Ovary (tissue), 3 donors: ENCODE measurements at regions not wholly inside any gene's neighbourhood (a gene's known extent, or its start where the extent isn't known, plus 50 kb on each side); places are given as distances from the start of the nearest gene placed in this dataset.

Experiments used
- POLR2A ChIP-seq: fragments of 450-650 bp; IDR thresholded peaks from one replicate; pipeline ENCODE4 v1.6.1; 2017; ENCODE audit warnings: antibody characterized with exemption, mild to moderate bottlenecking, moderate library complexity
- TF ChIP-seq, protein P1 (sequence below), 3 donors: fragments of 450-650 bp in 2 of 3; fragments of 200-600 bp in 1 of 3; IDR thresholded peaks; one replicate each; pipeline versions ENCODE4 v1.5.1 to v1.8.0; 2016 to 2022; ENCODE audit warnings: antibody characterized with exemption in 3 of 3, mild to moderate bottlenecking in 1 of 3
- donor health status: DM: no; HTN: no; CAD: no.

DNA sequence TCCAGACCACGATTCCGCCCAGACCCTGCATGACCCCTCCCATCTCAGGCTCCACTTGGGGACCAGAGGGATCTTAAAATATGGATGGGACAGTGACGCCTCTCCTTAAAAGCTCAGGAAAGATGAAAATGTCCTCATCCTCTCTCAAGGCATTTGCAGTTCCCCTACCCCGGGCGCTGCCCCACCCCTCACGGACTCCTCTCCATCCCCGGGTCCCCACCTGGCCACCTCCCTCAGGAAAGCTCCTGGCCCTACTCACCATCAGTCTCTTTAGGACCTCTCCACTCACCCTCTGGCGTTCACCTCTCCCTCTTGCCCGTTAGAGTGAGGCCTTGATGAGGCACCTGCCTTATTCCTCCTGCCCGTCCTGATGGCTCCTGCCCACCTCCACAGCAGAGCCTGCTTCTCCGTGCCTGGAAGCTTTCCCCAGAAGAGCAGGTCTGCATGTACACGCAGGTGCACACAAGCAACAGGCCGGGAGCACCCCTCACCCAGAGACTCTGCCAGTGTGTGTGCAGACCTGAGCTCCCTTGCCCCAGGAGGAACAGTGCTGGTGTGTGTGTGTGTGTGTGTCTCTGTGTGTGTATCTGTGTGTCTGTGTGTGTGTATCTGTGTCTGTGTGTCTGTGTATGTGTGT, 105.6 kb upstream of the NXT1 start:
- TF ChIP-seq POLR2A = no peak
- TF ChIP-seq, protein P1, sequence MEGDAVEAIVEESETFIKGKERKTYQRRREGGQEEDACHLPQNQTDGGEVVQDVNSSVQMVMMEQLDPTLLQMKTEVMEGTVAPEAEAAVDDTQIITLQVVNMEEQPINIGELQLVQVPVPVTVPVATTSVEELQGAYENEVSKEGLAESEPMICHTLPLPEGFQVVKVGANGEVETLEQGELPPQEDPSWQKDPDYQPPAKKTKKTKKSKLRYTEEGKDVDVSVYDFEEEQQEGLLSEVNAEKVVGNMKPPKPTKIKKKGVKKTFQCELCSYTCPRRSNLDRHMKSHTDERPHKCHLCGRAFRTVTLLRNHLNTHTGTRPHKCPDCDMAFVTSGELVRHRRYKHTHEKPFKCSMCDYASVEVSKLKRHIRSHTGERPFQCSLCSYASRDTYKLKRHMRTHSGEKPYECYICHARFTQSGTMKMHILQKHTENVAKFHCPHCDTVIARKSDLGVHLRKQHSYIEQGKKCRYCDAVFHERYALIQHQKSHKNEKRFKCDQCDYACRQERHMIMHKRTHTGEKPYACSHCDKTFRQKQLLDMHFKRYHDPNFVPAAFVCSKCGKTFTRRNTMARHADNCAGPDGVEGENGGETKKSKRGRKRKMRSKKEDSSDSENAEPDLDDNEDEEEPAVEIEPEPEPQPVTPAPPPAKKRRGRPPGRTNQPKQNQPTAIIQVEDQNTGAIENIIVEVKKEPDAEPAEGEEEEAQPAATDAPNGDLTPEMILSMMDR (IDR thresholded peaks at IDR 0.05) = no peak
